K562 (cell line): ENCODE measurements at regions not wholly inside any gene's neighbourhood (a gene's known extent, or its start where the extent isn't known, plus 50 kb on each side); places are given as distances from the start of the nearest gene placed in this dataset.

Experiments used
- ATAC-seq: fragments of 200-7000 bp; cut with Tn5 transposase; 3 replicates; pipeline ENCODE4 v1.9.1; 2020; ENCODE audit warnings: moderate library complexity
- BruUV-seq: library from RNA; stranded (reverse); fragments of 400-500 nt; replicated peaks from 2 replicates; lab custom pipeline; 2021; lab: Mats Ljungman, UMichigan
- CTCF ChIA-PET: fragments of 300-600 bp; formaldehyde crosslinking; extraction: SDS; loops from one replicate; lab custom pipeline; 2021; ENCODE audit warnings: low intra/inter-chr PET ratio; lab: Yijun Ruan, JAX
- POLR2A ChIA-PET: fragments of 300-600, 350-650 bp; sonication (Branson Sonifier 250); formaldehyde crosslinking; extraction: SDS; loops from one replicate; lab custom pipeline; 2021; ENCODE audit warnings: antibody characterized with exemption, inconsistent platforms; lab: Yijun Ruan, JAX
- DNase-seq, 4 experiments: peaks; one replicate each; pipeline versions ENCODE4 v3.0.0 to v3.0.0-alpha.2; 2011 to 2018; ENCODE audit warnings: low spot score in 3 of 4, mixed read lengths in 3 of 4; ENCODE audit errors: extremely low read depth in 1 of 4
- FAIRE-seq: peaks from 2 replicates; lab custom pipeline; 2011; peaks lifted over from hg19 to GRCh38; lab: Jason Lieb, UNC
- H2AFZ ChIP-seq: 2 replicates; pipeline ENCODE4 v1.6.0; 2011; ENCODE audit warnings: low read depth, low read length, control low read depth, inconsistent platforms
- H3K27ac ChIP-seq: fragments of 200-600 bp; 3 replicates; pipeline ENCODE4 v1.8.0; 2011; ENCODE audit warnings: low read depth, mild to moderate bottlenecking, control low read depth, inconsistent platforms, low read length, moderate library complexity, mixed read lengths; ENCODE audit errors: extremely low read depth
- H3K27me3 ChIP-seq, 2 experiments: fragments of 300-600 bp in 1 of 2; 2 replicates in 1 of 2; 3 replicates in 1 of 2; pipeline versions ENCODE4 v1.6.0 to v1.8.0; 2011; ENCODE audit warnings: inconsistent platforms in 2 of 2, low read length in 2 of 2, mild to moderate bottlenecking in 1 of 2, mixed read lengths in 1 of 2, moderate library complexity in 1 of 2; ENCODE audit not compliant: control insufficient read depth in 2 of 2, insufficient read depth in 2 of 2
- H3K36me3 ChIP-seq: fragments of 300-600 bp; 3 replicates; pipeline ENCODE4 v1.8.0; 2011; ENCODE audit warnings: mild to moderate bottlenecking, low read length, inconsistent platforms; ENCODE audit not compliant: control insufficient read depth, insufficient read depth
- H3K4me1 ChIP-seq, 2 experiments: fragments of 200-600 bp in 1 of 2; replicated peaks in 1 of 2; 2 replicates in 1 of 2; 3 replicates in 1 of 2; pipeline versions ENCODE4 v1.5.1 to v1.8.0; 2011; ENCODE audit warnings: inconsistent platforms in 2 of 2, low read length in 2 of 2, mild to moderate bottlenecking in 1 of 2, mixed read lengths in 1 of 2, moderate library complexity in 1 of 2; ENCODE audit not compliant: control insufficient read depth in 2 of 2, insufficient read depth in 2 of 2
- H3K4me2 ChIP-seq: 2 replicates; pipeline ENCODE4 v1.6.1; 2011; ENCODE audit warnings: low read length, control low read depth, inconsistent platforms, mixed read lengths; ENCODE audit not compliant: insufficient read depth
- H3K4me3 ChIP-seq: fragments of 200-600 bp; sonication (generic), shearing (Covaris generic); 2 replicates; pipeline ENCODE4 v1.5.1; 2016; ENCODE audit warnings: control low read depth, inconsistent platforms
- H3K79me2 ChIP-seq: fragments of 200-600 bp; 3 replicates; pipeline ENCODE4 v1.8.0; 2011; ENCODE audit warnings: low read length, inconsistent platforms; ENCODE audit not compliant: control insufficient read depth, insufficient read depth
- H3K9ac ChIP-seq, 2 experiments: 2 replicates each; pipeline versions ENCODE4 v1.6.0 to v1.6.1; 2011; ENCODE audit warnings: low read depth in 2 of 2, low read length in 2 of 2, control low read depth in 1 of 2, inconsistent platforms in 1 of 2, mild to moderate bottlenecking in 1 of 2, mixed read lengths in 1 of 2; ENCODE audit not compliant: insufficient read depth in 1 of 2
- H3K9me1 ChIP-seq: one replicate; pipeline ENCODE4 v1.6.0; 2011; ENCODE audit warnings: inconsistent platforms, mild to moderate bottlenecking, low read length, moderate library complexity; ENCODE audit not compliant: control insufficient read depth, insufficient read depth
- H3K9me3 ChIP-seq: replicated peaks from 2 replicates; pipeline ENCODE4 v1.5.1; 2011; ENCODE audit warnings: low read depth, low read length, inconsistent platforms; ENCODE audit not compliant: control insufficient read depth, insufficient read depth
- H4K20me1 ChIP-seq: replicated peaks from 2 replicates; pipeline ENCODE4 v1.6.1; 2011; ENCODE audit warnings: low read length, inconsistent platforms, mixed read lengths; ENCODE audit not compliant: control insufficient read depth, insufficient read depth
- MAZ ChIP-seq, 2 experiments: fragments of 450-650 bp in 1 of 2; sonication (generic) in 1 of 2; formaldehyde crosslinking; IDR thresholded peaks in 1 of 2; conservative IDR thresholded peaks in 1 of 2; 2 replicates each; pipeline versions ENCODE4 v1.4.0 to v1.5.0; 2020; ENCODE audit warnings: mild to moderate bottlenecking in 1 of 2, missing genetic modification reagents in 1 of 2
- MBD2 ChIP-seq: sonication (generic); IDR thresholded peaks from 2 replicates; pipeline ENCODE4 v1.6.1; 2016; ENCODE audit warnings: low read depth, borderline replicate concordance
- POLR2A ChIP-seq: fragments of 450-650 bp; conservative IDR thresholded peaks from 2 replicates; pipeline ENCODE4 v1.6.1; 2016
- ZNF140 ChIP-seq: fragments of 250-450 bp; sonication (Bioruptor Pico); IDR thresholded peaks from 2 replicates; pipeline ENCODE4 v1.8.0; 2021; ENCODE audit warnings: moderate library complexity, mild to moderate bottlenecking, inconsistent platforms
- ZNF699 ChIP-seq: fragments of 250-450 bp; sonication (Bioruptor Pico); IDR thresholded peaks from 2 replicates; pipeline ENCODE4 v1.8.0; 2021; ENCODE audit warnings: mild to moderate bottlenecking, moderate library complexity; ENCODE audit not compliant: insufficient replicate concordance
- WGBS: fragments of 100-300 bp; shearing (Covaris generic); methylation state at CpG from one replicate; pipeline ENCODE4 v1.1.6; 2016; ENCODE audit warnings: low coverage, mixed read lengths; ENCODE audit not compliant: insufficient coverage; ENCODE audit errors: missing lambda C conversion rate; 5-methylcytosine and 5-hydroxymethylcytosine counted together
- in situ Hi-C: fragments of 300-500 bp; cut with MboI; formaldehyde crosslinking; loops from 4 replicates; pipeline ENCODE4 v1.15.0; 2018; ENCODE audit warnings: inconsistent platforms, mixed read lengths
- intact Hi-C: fragments of 100-400 bp; cut with micrococcal nuclease; formaldehyde crosslinking; loops from 2 replicates; pipeline ENCODE4 v1.14.2; 2022
- TF ChIP-seq, protein P1 (sequence below), 2 experiments: IDR thresholded peaks in 1 of 2; conservative IDR thresholded peaks in 1 of 2; 2 replicates each; pipeline ENCODE4 v1.6.1; 2016; ENCODE audit warnings: low read depth in 2 of 2, mild to moderate bottlenecking in 1 of 2, missing compliant biosample characterization in 1 of 2, missing genetic modification characterization in 1 of 2, moderate library complexity in 1 of 2

DNA sequence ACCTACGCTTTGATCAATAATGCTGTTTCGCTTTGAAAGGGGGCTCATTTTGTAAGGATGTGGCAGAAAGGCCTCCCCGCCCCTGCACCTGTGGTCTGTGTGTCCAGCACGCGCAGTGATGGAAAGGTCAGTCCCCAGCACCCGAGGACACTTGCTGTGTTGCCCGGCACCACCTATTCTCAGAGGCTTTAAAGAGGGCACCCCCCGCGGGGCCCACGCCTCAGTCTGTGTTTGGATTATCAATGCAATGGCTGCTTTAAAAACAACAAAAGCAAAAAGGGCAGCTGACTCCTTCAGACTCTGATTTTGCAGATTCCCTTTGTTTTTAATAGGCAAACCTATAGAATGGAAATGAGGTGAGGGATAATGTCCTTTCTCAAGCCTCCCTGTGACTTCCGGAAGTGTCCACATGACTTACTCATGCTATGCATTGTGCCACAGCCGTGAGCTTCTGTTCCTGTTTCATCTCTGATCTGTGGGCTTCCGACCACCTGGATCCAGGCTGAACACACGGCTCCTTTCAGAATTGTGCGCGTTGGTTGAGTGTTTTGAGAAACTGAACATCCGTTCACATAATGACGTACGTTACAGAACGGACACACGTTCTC is 416.2 kb downstream of the IRX2 start:
- TF ChIP-seq ZNF140 (no peak), POLR2A (no peak), MBD2 (no peak), MAZ (CRISPR knock-in tag; conservative IDR thresholded peaks at IDR 0.05 in 1 of 2, IDR thresholded peaks at IDR 0.05 in 1 of 2) (no peak), ZNF699 (CRISPR knock-in tag) (no peak)
- TF ChIP-seq, protein P1, sequence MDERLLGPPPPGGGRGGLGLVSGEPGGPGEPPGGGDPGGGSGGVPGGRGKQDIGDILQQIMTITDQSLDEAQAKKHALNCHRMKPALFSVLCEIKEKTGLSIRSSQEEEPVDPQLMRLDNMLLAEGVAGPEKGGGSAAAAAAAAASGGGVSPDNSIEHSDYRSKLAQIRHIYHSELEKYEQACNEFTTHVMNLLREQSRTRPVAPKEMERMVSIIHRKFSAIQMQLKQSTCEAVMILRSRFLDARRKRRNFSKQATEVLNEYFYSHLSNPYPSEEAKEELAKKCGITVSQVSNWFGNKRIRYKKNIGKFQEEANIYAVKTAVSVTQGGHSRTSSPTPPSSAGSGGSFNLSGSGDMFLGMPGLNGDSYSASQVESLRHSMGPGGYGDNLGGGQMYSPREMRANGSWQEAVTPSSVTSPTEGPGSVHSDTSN (CRISPR knock-in tag; IDR thresholded peaks at IDR 0.05; ENCODE audit: low read depth), result no peak
- TF ChIP-seq, protein P1 (tag; conservative IDR thresholded peaks at IDR 0.05; ENCODE audit: low read depth), result no peak
- H3K4me1 ChIP-seq, result no peaks in the 10 kb centered on the region
- ChIA-PET POLR2A (no interaction called here), CTCF (no interaction called here)
- no peak for DNase-seq
- no peaks in the 10 kb centered on the region for H3K79me2 ChIP-seq
- H3K27ac ChIP-seq, result no peak overlapping the region
- in situ Hi-C loops, result no loop called here
- H3K9me3 ChIP-seq, result no peaks in the 10 kb centered on the region
- H4K20me1 ChIP-seq, result no peaks in the 10 kb centered on the region
- H3K36me3 ChIP-seq, result no peaks in the 10 kb centered on the region
- H3K4me2 ChIP-seq, result no peak overlapping the region
- H3K9ac ChIP-seq, result no peak overlapping the region
- intact Hi-C loops, result no loop called here
- FAIRE-seq, result no peak
- H3K27me3 ChIP-seq, result peaks cover 36 to 45% of the 10 kb centered on the region in 2 experiments; a peak in 4 of 5 replicates
- under 1% methylated on average over 21 of the region's 21 CpGs for WGBS
- BruUV-seq, result no TSS peak
- H2AFZ ChIP-seq, result no peak overlapping the region
- no peak overlapping the region for H3K4me3 ChIP-seq
- peaks cover 2% of the 10 kb centered on the region for H3K9me1 ChIP-seq
- no peak for ATAC-seq
